WTC11 (cell line): ENCODE measurements at regions not wholly inside any gene's neighbourhood (a gene's known extent, or its start where the extent isn't known, plus 50 kb on each side); places are given as distances from the start of the nearest gene placed in this dataset.

Source experiments
- ATAC-seq: fragments of 200-7000 bp; cut with Tn5 transposase; 2 replicates; pipeline ENCODE4 v1.10.0; 2021; ENCODE audit warnings: mild to moderate bottlenecking, moderate library complexity
- CTCF ChIA-PET: fragments of 300-600 bp; sonication (Branson Sonifier 250); formaldehyde crosslinking; loops from one replicate; lab custom pipeline; 2021; ENCODE audit warnings: antibody characterized with exemption; lab: Charles Lee
- POLR2A ChIA-PET: fragments of 350-600 bp; sonication (Branson Sonifier 250); formaldehyde crosslinking; loops from one replicate; lab custom pipeline; 2021; ENCODE audit warnings: antibody characterized with exemption; lab: Charles Lee
- DNase-seq: peaks from one replicate; pipeline ENCODE4 v3.0.0; 2021; ENCODE audit warnings: low spot score
- H3K27ac Mint-ChIP-seq: 2 replicates; pipeline ENCODE4 v1.8.0; 2021; ENCODE audit warnings: mixed read lengths
- H3K27me3 Mint-ChIP-seq: 2 replicates; pipeline ENCODE4 v1.8.0; 2021; ENCODE audit warnings: low read depth, mild to moderate bottlenecking, moderate library complexity, mixed read lengths
- H3K36me3 Mint-ChIP-seq: 2 replicates; pipeline ENCODE4 v1.8.0; 2021; ENCODE audit warnings: mixed read lengths
- H3K4me1 Mint-ChIP-seq: 2 replicates; pipeline ENCODE4 v1.8.0; 2022; ENCODE audit warnings: mixed read lengths
- H3K4me3 Mint-ChIP-seq: 2 replicates; pipeline ENCODE4 v1.8.0; 2021; ENCODE audit warnings: mild to moderate bottlenecking, moderate library complexity, mixed read lengths
- H3K9me3 Mint-ChIP-seq: 2 replicates; pipeline ENCODE4 v1.8.0; 2021; ENCODE audit warnings: mixed read lengths
- ARID4B ChIP-seq: sonication (generic); formaldehyde crosslinking; IDR thresholded peaks from 2 replicates; pipeline ENCODE4 v1.8.0; 2023; ENCODE audit warnings: missing genetic modification reagents, mild to moderate bottlenecking, borderline replicate concordance
- CBFB ChIP-seq: sonication (generic); formaldehyde crosslinking; IDR thresholded peaks from 2 replicates; pipeline ENCODE4 v1.8.1; 2022; ENCODE audit warnings: mild to moderate bottlenecking, low read depth, missing genetic modification reagents
- E2F5 ChIP-seq: sonication (generic); formaldehyde crosslinking; IDR thresholded peaks from 2 replicates; pipeline ENCODE4 v1.8.1; 2022; ENCODE audit warnings: mild to moderate bottlenecking, moderate library complexity, missing genetic modification reagents
- ELF4 ChIP-seq: sonication (generic); formaldehyde crosslinking; IDR thresholded peaks from 2 replicates; pipeline ENCODE4 v1.8.1; 2022; ENCODE audit warnings: low read depth, mild to moderate bottlenecking, moderate library complexity, missing genetic modification reagents
- EMX1 ChIP-seq: fragments of 250-450 bp; sonication (Bioruptor Pico); IDR thresholded peaks from 2 replicates; pipeline ENCODE4 v1.8.0; 2021; ENCODE audit warnings: mild to moderate bottlenecking
- ESRRA ChIP-seq: sonication (generic); formaldehyde crosslinking; IDR thresholded peaks from 2 replicates; pipeline ENCODE4 v1.8.1; 2022; ENCODE audit warnings: mild to moderate bottlenecking, missing genetic modification reagents, borderline replicate concordance
- FOXP1 ChIP-seq: sonication (generic); formaldehyde crosslinking; IDR thresholded peaks from 2 replicates; pipeline ENCODE4 v1.8.0; 2022; ENCODE audit warnings: missing genetic modification reagents, mild to moderate bottlenecking, moderate library complexity, borderline replicate concordance
- FOXP4 ChIP-seq: sonication (generic); formaldehyde crosslinking; IDR thresholded peaks from 2 replicates; pipeline ENCODE4 v1.8.0; 2022; ENCODE audit warnings: mild to moderate bottlenecking, missing genetic modification reagents
- GTF2I ChIP-seq: fragments of 250-450 bp; sonication (Bioruptor Pico); conservative IDR thresholded peaks from 2 replicates; pipeline ENCODE4 v1.4.0; 2021; ENCODE audit warnings: mild to moderate bottlenecking
- HMGA2 ChIP-seq: fragments of 250-450 bp; sonication (Bioruptor Pico); IDR thresholded peaks from 2 replicates; pipeline ENCODE4 v1.4.0; 2021; ENCODE audit warnings: mild to moderate bottlenecking, moderate library complexity
- IRF2 ChIP-seq: sonication (generic); formaldehyde crosslinking; IDR thresholded peaks from 2 replicates; pipeline ENCODE4 v1.8.0; 2022; ENCODE audit warnings: low read depth, missing genetic modification reagents, borderline replicate concordance
- JAZF1 ChIP-seq: fragments of 250-450 bp; sonication (Bioruptor Pico); IDR thresholded peaks from 2 replicates; pipeline ENCODE4 v1.9.0; 2021; ENCODE audit warnings: moderate library complexity, mild to moderate bottlenecking, inconsistent platforms
- MAX ChIP-seq: sonication (generic); formaldehyde crosslinking; IDR thresholded peaks from 2 replicates; pipeline ENCODE4 v1.8.0; 2022; ENCODE audit warnings: mild to moderate bottlenecking, missing genetic modification reagents
- NR2C2 ChIP-seq: sonication (generic); formaldehyde crosslinking; IDR thresholded peaks from 2 replicates; pipeline ENCODE4 v1.8.0; 2022; ENCODE audit warnings: mild to moderate bottlenecking, missing genetic modification reagents
- SMAD3 ChIP-seq: sonication (generic); formaldehyde crosslinking; IDR thresholded peaks from 2 replicates; pipeline ENCODE4 v1.8.0; 2022; ENCODE audit warnings: missing genetic modification reagents, mild to moderate bottlenecking, borderline replicate concordance
- USF2 ChIP-seq: sonication (generic); formaldehyde crosslinking; IDR thresholded peaks from 2 replicates; pipeline ENCODE4 v1.8.1; 2023; ENCODE audit warnings: mild to moderate bottlenecking, missing genetic modification reagents, moderate library complexity
- ZBTB43 ChIP-seq: sonication (generic); formaldehyde crosslinking; IDR thresholded peaks from 2 replicates; pipeline ENCODE4 v1.8.1; 2023; ENCODE audit warnings: mild to moderate bottlenecking, missing genetic modification reagents
- ZNF232 ChIP-seq: sonication (generic); formaldehyde crosslinking; IDR thresholded peaks from 2 replicates; pipeline ENCODE4 v1.8.0; 2022; ENCODE audit warnings: mild to moderate bottlenecking, missing genetic modification reagents
- ZNF263 ChIP-seq: sonication (generic); formaldehyde crosslinking; IDR thresholded peaks from 2 replicates; pipeline ENCODE4 v1.8.1; 2022; ENCODE audit warnings: low read depth, mild to moderate bottlenecking, moderate library complexity, missing genetic modification reagents
- ZNF396 ChIP-seq: fragments of 250-450 bp; sonication (Bioruptor Pico); IDR thresholded peaks from 2 replicates; pipeline ENCODE4 v1.8.0; 2021; ENCODE audit warnings: mild to moderate bottlenecking, moderate library complexity, borderline replicate concordance

GRCh38 chr5:23402585-23402984 is 104.8 kb upstream of the PRDM9 start:
- ChIA-PET CTCF (interaction anchor here (1.0 kb wide), 1 partner anchor 16 kb away, joined by 3 read pairs; no protein-coding TSS in a partner anchor), POLR2A (no interaction called here)
- Mint-ChIP-seq H3K27me3 (no peaks in the 10 kb centered on the region), H3K9me3 (peaks cover 18% of the 10 kb centered on the region), H3K36me3 (peaks cover 2% of the 10 kb centered on the region; the same call in 1 of the 2 replicates), H3K4me1 (no peaks in the 10 kb centered on the region), H3K4me3 (no peak overlapping the region), H3K27ac (no peak overlapping the region)
- TF ChIP-seq GTF2I (CRISPR knock-in tag): no peak
- no peak for TF ChIP-seq EMX1 (CRISPR knock-in tag)
- TF ChIP-seq ARID4B (CRISPR knock-in tag): no peak
- no peak for TF ChIP-seq JAZF1 (CRISPR knock-in tag)
- TF ChIP-seq ZNF232 (CRISPR knock-in tag): no peak
- no peak for TF ChIP-seq NR2C2 (CRISPR knock-in tag)
- TF ChIP-seq ZNF263 (CRISPR knock-in tag): no peak
- TF ChIP-seq FOXP1 (CRISPR knock-in tag): no peak
- no peak for TF ChIP-seq ELF4 (CRISPR knock-in tag)
- TF ChIP-seq USF2 (CRISPR knock-in tag): no peak
- TF ChIP-seq IRF2 (CRISPR knock-in tag): no peak
- no peak for TF ChIP-seq FOXP4 (CRISPR knock-in tag)
- TF ChIP-seq HMGA2 (CRISPR knock-in tag): no peak
- no peak for TF ChIP-seq SMAD3 (CRISPR knock-in tag)
- TF ChIP-seq MAX: no peak
- TF ChIP-seq CBFB (CRISPR knock-in tag): no peak
- no peak for TF ChIP-seq ZBTB43
- no peak for TF ChIP-seq ZNF396
- no peak for TF ChIP-seq E2F5
- no peak for TF ChIP-seq ESRRA
- ATAC-seq (no peak), DNase-seq (no peak)
